ENCODE measurements at regions not wholly inside any gene's neighbourhood (a gene's known extent, or its start where the extent isn't known, plus 50 kb on each side); places are given as distances from the start of the nearest gene placed in this dataset.

DNA sequence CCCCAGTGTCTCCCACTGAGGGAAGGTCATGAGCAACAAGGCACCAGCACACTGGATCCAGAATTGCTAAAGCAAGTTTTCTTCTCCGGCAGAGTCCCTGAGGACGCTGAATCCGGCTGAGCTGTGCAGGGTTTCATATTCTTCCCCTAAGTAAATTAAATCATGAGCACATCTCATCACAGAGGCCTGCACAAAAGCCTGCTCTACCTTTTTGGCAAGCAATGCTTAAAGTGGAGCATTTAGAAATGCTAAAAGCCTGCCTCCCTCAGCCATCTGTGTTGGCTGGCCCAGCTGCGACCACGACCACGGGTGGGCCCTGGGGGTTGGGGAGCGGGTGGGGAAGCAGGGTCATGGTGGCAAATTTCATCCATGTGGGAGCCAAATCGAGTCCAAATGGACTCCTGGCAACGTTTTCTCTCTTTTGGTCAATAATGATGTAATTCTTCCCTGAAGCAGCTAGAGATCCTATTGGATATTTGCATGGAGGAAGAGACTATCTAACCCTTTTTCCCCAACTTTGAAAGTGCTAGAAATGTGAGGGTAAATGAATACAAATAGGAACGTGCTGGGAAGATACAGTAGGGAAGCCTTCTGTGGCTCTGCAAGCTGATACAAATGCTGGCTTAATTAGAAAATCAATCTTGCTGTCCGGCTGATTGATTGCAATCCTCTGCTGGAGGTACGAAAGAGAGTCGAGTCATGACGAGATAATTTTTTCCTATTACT, 532.8 kb upstream of the TBL1XR1 start:
- DNase-seq = no peak

DNA sequence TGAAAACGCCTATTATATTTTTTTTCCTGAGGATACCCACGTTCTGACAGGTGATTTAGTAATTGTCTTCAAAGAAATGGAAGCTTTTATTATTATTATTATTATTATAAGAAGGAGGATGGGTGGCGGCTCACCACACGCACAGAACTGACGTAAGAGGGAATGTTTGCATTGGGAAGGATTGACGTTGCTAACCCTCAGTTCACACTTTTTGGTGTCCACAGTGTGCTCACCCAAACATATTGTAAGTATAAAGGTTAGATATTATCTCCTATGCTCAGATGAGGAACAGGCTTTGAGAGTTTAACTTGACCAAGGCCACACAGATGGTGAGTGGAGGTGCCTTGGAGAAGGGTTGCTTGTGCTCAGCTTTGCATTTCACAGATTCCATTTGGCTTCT, 533.5 kb upstream of the TBL1XR1 start:
- DNase-seq = no peak

DNA sequence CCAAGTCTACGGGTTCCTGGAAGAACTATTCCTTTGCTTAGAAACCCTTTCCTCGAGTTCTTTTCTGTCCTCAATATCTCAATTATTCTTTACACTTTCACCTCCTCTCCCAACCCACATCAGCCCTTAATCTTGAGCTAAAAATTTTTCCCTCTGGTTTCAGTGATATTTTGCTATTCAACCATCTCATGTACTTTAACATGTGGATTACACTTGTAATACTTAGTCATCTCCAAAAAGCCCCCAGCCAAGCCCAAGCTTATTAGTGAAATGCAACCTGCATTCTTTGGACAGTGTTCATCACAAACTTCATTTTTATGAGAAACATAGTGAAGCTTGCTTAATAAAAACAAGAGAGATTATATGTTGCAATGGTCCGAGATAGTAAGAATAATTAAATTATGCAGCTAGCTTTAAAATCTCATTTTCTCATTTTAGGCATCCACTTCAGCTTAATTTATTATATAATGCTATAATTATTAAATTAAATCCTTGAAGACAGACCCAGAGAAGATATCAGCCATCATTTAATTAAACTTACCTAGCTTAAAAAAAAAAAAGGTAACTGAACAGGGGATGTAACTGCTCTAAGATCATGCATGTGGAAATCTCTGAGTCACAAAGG, 534.5 kb upstream of the TBL1XR1 start:
- DNase-seq = peak; percentile 36

DNA sequence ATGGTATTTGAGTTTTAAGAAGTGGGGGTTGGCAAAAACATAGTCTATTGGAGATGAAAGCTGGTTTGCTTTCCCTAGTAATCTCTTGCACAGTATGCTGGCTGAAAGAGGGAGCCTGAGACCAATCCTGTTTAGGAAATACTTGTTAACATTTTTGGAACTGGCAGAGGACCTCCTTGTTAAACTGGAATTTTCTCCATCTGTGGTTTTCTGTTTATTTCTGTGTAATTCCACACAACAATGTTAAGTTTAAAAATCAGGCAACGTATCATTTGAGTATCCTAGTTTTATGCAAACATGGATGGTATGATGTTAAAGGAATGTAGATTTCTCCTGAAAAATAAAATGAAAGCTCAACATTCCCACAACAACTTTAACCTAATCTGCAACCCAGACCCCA, 536.0 kb upstream of the TBL1XR1 start:
- DNase-seq = no peak

DNA sequence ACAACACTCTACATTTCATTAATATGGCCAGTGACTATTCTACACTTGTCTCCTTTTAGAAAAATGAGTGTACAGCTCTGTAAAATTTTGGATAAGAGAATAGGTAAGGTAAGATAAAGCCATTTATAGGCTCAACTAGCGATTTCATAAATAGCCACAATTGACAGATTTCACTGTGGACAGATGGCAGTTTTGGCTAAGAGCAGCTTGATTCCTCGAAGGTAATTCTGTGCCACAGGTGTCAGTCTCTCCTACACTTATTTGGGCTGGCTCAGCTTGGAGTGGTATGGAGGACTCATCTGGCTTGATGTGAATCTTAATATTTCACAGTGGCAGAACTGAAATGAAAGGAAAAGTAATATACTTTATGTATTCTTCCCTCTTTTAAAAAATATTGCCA, 536.7 kb upstream of the TBL1XR1 start:
- no peak for DNase-seq

DNA sequence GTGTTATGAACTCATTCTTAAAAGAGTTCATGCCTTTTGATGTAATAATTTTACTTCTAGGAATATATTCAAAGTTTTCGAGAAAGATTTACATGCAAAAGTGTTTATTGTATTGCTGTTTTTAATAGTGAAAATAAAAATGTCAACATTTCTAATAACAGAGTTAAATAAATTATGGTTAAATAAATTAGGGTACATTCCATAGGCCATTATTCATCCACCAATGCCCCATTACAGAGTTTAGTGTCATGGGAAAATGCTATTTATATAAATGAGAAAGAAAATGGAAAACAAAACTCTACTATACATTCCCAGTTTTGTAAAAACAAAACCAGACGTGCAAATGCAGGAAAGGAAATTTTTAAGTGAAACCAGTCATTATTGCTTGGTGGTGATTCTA, 538.1 kb upstream of the TBL1XR1 start:
- DNase-seq = no peak

DNA sequence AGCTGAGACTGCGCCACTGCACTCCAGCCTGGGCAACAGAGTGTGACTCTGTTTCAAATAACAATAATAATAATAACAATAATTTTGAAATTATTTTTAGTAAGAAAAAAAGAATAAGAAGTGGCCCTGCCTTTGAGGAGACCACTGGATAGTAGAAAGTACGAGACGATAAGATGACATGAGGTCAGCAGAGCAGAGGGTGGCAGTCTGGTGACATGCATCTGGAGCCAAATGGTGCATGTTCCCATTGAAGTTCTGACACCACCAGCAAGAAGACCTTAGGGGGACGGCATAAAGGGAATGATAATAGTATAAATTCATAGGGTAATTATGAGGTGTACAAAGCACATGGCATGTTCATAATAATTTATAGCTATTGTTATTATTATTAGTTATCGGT, 542.2 kb upstream of the TBL1XR1 start:
- no peak for DNase-seq

DNA sequence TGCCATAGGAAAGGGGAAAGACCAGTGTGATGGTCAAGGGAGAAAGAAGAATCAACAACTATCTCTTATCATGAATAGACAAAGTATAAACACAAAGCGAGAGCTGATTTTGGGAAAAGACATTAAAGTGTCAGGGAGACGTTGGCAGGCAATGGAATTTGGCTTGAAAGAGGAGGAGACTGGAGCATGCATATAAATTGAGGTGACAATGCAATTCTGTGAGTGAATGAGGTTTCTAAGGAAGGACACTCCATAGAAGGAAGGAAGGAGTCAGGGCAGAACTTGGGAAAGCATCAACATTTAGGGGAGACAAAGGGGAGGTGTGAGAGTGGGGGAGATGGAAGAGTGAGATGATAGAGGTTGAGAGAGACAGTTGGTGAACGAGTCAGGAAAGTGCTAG, 543.0 kb upstream of the TBL1XR1 start:
- no peak for DNase-seq

DNA sequence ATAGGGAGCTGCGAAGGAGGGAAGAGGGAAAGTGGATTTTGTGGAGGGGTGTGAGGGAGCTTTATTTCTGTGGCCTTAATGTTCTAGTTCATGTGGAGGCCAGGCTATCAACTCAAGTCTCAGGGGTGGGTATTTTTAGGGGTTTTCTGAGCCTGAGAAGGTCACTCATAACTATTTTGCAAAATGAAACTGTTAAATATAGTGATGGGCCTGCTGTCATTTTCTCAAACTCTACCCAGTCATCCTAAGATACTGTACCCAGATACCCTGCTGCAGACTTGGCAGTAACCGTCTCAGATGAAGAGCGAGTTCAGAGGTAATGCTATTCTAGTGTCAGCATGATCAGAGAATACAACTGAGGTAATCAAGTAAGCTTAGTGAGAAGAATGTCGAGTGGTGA, 545.0 kb upstream of the TBL1XR1 start:
- DNase-seq = no peak

DNA sequence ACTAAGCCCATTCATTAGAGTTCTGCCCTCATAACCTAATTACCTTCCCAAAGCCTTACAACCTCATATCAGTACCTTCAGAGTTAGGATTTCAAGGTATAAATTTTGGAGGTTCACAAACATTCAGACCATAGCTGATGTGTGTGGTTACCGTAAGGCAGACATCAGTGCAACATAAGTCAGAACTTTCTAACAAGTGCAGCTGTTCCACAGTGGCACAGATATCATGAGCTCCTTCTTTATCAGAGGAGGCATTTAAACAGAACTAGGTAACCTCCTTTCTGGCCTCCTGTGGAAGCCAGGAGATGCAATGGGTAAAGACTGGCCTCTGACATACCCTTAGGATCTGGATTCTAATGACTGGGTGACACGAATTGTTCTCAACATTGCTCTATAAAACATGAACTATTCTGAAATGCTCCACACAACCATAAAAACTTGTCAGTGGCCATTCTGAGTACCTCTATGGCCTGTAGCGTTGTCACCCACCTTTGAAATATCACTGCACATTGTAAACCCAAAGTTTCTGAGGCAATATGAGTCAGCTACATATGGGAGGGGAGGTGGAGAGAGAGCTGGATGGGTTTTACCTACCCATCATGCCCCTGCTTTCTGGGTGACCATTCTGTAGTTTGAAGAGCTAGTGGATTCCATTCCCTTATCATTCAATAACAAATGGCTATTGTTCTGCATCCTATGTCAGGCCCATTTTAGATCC, 546.0 kb upstream of the TBL1XR1 start:
- DNase-seq = no peak

DNA sequence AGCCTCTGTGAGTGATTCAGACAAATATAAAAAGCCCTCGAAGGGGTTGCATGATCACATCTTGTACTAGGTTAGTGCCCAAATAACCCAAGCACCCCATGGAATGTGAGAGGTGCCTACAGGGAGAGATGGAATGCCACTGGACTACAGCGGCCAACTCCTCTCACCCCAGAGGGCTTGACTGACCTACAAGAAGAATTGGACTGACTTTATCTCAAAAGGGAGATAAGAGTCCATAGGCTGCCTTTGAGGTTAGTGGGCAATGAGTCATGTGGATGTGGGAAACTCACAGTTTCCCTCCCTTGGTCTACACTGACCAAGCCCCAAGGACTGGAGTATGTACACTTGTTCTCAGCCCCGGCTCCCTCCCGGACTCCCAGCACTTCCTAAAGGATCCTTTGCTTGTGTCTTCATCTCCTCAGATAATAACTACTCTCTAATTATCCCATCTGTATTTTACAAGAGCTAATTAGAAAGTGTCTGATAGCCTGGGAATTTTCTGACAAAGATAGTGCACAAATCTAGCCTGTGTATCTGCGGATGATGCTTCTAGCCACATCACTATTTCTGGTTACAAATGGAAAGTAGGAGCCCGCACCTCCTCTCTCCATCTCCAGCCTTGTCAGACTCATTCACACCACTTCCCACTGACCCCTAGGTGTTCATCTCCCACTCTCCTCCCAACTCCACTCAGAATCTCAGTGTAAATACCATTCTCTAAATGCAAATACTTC, 547.8 kb upstream of the TBL1XR1 start:
- DNase-seq = peak; percentile 98

DNA sequence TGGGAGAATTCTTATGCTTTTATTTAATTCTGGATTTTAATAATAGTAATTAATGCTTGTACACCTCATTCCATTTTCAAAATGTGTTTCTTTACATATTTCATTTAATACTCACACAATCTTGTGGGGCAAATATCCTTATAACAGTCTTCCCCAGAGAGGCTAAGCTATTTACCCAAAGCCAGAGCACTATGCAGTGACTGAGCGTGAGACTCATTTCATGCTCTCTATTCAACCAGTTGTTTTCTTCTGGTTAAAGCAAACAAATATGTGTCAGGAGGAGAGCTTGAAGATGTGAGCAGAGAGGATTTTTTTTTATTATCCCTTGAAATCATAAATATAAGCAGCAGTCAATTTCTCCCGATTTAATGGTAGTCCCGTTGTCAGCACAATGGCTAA, 548.3 kb upstream of the TBL1XR1 start:
- no peak for DNase-seq

DNA sequence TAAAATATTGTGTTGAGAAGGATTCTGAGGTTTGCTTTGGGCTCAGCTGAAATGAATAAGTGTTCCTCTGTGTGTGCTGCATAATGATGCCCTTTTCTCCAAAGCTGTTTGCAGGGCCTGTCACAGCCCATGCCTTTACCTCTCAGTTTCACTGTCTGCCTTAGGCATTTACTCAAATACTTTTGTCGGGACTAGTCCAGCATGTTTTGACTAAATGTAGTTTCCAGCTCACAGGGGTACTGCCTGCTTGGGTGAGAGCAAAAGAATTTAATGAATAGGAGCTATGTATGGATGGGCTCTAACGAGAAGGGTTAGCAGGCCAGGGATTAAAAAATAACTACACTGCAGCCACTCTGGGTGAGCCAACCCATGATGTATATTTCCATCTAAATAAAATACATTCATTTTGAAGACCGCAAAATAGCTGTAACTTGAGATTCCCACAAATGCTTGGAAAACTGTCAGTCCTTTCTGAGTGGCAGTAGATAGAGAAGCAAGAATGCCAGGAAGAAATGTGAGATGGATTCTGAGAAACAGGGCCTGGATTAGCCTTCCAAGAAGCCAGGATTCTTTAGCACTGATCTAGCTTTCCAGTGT, 549.2 kb upstream of the TBL1XR1 start:
- DNase-seq = no peak

DNA sequence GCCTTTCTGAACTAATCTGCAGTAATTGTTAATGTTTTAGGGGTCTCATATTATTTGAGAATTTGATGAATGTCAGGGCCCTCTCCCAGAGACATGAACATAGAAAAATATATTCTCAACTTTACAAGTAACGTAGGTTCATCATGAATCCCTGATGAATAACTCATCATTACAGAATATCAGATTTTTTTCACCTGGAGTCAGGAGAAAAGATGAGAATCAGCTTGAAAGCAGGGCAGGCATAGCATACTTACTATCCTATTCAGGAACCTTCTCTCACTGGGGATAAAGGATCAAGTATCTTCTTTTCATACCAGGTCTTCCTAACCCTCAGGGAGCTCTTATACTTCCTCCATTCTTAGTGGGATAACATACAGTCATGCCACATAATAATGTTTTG, 552.6 kb upstream of the TBL1XR1 start:
- DNase-seq = no peak

DNA sequence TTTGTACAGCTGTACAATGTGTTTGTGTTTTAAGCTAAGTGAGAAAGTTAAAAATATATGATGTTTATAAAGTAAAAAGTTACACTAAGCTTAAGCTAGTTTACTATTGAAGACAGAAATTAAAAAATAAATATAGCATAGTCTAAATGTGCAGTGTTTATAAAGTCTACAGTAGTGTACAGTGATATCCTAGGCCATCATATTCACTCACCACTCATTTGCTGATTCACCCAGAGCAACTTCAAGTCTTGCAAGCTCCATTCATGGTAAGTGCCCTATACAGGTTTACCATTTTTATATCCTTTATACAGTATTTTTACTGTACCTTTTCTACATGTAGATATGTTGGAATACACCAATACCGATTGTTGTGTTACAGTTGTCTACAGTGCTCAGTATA, 553.2 kb upstream of the TBL1XR1 start:
- no peak for DNase-seq

DNA sequence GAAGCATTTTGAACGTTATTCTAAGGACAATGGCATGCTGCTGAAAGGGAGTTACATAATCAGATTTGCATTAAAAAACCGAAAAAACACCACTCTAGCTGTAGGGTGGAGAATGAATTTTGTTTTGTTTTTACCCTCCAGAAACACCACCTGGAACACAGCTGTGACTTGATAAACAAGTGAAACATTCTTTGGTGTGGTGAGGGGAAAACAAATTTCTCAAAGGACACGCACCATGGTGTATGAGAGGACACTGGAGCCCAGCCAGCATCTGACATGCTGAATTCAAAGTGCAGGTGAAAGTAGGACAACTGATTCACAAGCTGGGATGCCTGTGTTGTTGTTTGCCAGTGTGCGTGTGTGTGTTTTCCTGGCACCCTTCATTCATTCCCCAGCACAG, 554.5 kb upstream of the TBL1XR1 start:
- DNase-seq = no peak

DNA sequence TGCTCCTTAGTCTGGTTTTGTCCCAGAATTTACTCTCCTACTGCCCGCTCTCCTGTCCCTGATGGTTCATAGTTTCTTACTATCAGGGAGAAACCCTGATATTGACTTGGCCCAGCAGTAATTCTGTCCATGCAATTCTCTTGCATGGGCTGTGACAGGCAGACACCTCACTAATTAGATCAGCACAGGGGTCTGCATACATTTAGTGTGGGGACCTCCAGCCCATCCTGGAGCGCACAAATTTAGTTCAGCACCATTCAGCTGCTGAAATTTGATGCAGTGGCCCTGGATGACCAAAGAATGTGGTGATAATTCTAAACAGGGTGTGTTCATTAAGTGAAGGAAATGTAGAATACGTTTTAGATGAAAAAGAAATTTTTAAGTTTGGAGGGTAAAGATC, 555.5 kb upstream of the TBL1XR1 start:
- DNase-seq = no peak

DNA sequence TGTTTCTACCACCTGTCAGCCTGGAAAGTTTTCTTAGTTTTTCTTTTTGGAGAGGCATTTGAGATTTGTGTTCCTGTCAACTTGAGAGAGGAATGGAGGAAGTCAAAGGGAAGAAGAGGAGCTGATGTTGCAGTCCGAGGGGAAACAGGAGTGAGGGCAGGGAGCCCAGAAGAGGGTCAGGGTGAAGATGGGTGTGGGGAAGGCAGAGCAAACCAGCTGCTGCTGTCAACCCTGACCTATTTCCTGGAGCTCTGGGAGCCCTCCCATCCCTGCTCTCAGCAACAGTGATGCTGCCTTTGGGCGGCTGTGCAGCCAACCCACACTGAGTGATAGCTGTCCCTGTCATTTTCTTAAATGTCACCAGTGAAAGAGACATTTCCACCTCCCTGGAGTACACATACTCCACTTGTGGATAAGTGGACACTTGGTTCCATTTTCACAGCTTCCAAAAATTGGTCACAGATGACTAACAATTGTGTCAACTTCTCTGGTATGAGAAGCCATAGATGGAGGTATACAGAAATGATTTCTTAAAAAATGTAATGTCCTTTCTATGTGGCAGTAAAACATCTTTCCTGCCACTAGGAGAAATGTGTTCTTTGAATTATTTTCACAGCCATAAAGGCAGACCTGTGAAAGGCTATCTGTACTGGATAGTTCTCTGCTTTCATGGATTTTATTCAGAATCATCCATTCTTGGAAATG, 556.3 kb upstream of the TBL1XR1 start:
- DNase-seq = no peak

DNA sequence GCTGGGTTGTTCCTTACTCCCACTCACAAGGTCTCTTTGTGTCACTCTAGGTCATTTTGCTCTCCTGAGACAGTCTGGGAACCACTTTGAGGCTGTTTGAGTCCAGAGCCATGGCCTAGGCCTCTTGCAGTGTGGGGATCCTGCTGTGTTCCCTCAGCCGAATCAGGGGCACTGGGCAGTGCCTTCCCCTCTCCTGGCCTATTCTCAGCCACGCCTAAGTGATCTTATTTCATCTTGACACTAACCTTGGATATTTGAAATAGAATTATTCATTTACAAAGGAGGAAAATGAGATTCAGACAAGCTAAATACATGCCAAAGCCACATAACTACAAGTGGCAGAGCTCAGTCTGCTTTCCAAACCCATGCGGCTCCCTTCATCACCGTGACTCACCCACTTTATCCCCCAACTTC, 557.2 kb upstream of the TBL1XR1 start:
- no peak for DNase-seq

DNA sequence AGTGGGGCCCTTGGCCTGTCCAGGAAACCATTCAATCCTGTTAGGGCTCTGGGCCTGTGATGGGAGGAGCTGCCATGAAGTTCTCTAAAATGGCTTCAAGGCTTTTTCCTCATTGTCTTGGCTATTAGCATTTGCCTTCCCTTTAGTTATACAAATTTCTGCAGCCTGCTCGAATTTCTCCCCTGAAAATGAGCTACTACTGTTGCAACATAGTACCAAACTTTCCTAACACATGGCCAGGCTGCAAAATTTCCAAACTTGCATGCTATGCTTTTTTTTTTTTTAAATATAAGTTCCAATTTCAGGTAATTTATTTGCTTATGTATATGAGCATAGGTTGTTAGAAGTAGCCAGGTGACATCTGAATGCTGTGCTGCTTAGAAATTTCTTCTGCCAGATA, 560.8 kb upstream of the TBL1XR1 start:
- no peak for DNase-seq

DNA sequence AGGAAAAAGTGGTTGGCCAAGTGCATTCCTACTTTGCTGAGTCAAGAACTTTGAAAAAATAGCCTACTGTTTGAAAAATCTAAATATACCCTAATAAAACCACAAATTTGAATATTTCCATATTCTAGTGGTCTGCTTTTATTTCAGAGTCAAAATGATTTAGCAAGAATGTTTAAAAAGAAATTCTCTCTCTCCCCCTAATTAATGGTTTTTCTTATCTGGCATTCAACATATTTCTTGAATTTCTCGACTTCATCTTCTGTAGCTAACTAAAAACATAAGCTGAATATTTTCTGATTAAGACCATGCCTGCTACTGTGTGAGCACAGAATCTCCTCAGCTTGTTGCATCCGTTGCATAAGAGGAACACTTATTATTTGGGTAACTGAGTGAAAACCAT, 563.5 kb upstream of the TBL1XR1 start:
- no peak for DNase-seq

DNA sequence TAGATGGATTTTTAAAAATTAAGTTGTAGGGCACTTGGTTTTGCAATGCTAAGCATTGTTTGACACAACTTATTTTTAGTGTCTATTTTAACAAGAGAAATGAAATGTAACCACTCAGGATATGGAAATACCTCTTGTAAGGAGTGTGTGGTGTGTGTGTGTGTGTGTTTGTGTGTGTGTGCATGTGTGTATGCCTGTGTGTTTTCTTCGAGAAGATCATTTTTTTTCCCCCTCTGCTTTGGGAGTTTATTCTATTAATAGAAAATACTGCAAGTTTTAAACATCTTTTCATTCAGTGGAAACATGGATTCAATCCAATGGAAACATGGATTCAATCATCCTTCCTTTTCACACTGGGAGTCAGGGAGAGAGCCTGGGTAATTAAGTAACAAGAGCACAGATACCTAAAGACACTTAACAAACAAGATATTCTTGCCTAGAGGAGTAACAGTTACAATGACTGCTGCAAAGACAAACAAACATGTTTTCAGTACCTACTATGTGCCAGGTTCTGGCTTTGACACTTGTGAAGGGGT, 567.2 kb upstream of the TBL1XR1 start:
- no peak for DNase-seq

Data from NCI-H226 (cell line).